Mesenchymal stem cell (in vitro differentiated cells and primary cell): ENCODE measurements at regions not wholly inside any gene's neighbourhood (a gene's known extent, or its start where the extent isn't known, plus 50 kb on each side); places are given as distances from the start of the nearest gene placed in this dataset.
A peak's percentile ranks its signal among the peaks of the same experiment; 100 is the strongest.

ENCODE experiments used
- DNase-seq: peaks from one replicate; pipeline ENCODE4 v3.0.0-alpha.2; 2013
- H2AFZ ChIP-seq: one replicate; pipeline ENCODE4 v1.6.1; 2013; ENCODE audit warnings: low read depth, mild to moderate bottlenecking, control low read depth, inconsistent platforms, low read length, moderate library complexity
- H2AK5ac ChIP-seq: 2 replicates; pipeline ENCODE4 v1.6.1; 2013; ENCODE audit warnings: low read length, moderate library complexity, mild to moderate bottlenecking, inconsistent platforms; ENCODE audit not compliant: severe bottlenecking
- H2BK120ac ChIP-seq: one replicate; pipeline ENCODE4 v1.6.1; 2013; ENCODE audit warnings: low read depth, mild to moderate bottlenecking, inconsistent platforms, low read length, moderate library complexity
- H2BK12ac ChIP-seq, 2 experiments: one replicate each; pipeline ENCODE4 v1.6.1; 2013; ENCODE audit warnings: inconsistent platforms in 2 of 2, low read length in 2 of 2, mild to moderate bottlenecking in 2 of 2, moderate library complexity in 2 of 2, control low read depth in 1 of 2
- H2BK15ac ChIP-seq: one replicate; pipeline ENCODE4 v1.6.1; 2013; ENCODE audit warnings: mild to moderate bottlenecking, low read depth, inconsistent platforms; ENCODE audit not compliant: poor library complexity, severe bottlenecking
- H2BK5ac ChIP-seq: 2 replicates; pipeline ENCODE4 v1.6.1; 2013; ENCODE audit warnings: low read depth, mild to moderate bottlenecking, low read length, control low read depth, inconsistent platforms; ENCODE audit not compliant: poor library complexity, severe bottlenecking
- H3K14ac ChIP-seq, 2 experiments: one replicate each; pipeline ENCODE4 v1.6.1; 2013; ENCODE audit warnings: inconsistent platforms in 2 of 2, low read length in 2 of 2, control low read depth in 1 of 2, mild to moderate bottlenecking in 1 of 2, moderate library complexity in 1 of 2
- H3K18ac ChIP-seq, 2 experiments: one replicate each; pipeline ENCODE4 v1.6.1; 2013; ENCODE audit warnings: inconsistent platforms in 2 of 2, low read length in 2 of 2, control low read depth in 1 of 2, low read depth in 1 of 2, mild to moderate bottlenecking in 1 of 2
- H3K23ac ChIP-seq, 2 experiments: one replicate each; pipeline ENCODE4 v1.6.1; 2013; ENCODE audit warnings: inconsistent platforms in 2 of 2, low read length in 2 of 2, mild to moderate bottlenecking in 2 of 2, moderate library complexity in 2 of 2, control low read depth in 1 of 2
- H3K27ac ChIP-seq: 2 replicates; pipeline ENCODE4 v1.5.1; 2013; ENCODE audit warnings: mild to moderate bottlenecking, moderate library complexity, low read length, control low read depth, inconsistent platforms; ENCODE audit not compliant: poor library complexity, severe bottlenecking
- H3K27me3 ChIP-seq, 2 experiments: 2 replicates each; pipeline versions ENCODE4 v1.6.1 to v1.7.0; 2013; ENCODE audit warnings: low read length in 2 of 2, mild to moderate bottlenecking in 2 of 2, moderate library complexity in 2 of 2, control low read depth in 1 of 2, inconsistent platforms in 1 of 2; ENCODE audit not compliant: control insufficient read depth in 1 of 2, insufficient read depth in 1 of 2
- H3K36me3 ChIP-seq, 2 experiments: 2 replicates each; pipeline versions ENCODE4 v1.6.1 to v1.7.0; 2013; ENCODE audit warnings: low read length in 2 of 2, control low read depth in 1 of 2, inconsistent platforms in 1 of 2, low read depth in 1 of 2, mild to moderate bottlenecking in 1 of 2; ENCODE audit not compliant: insufficient read depth in 2 of 2, control insufficient read depth in 1 of 2
- H3K4ac ChIP-seq, 2 experiments: one replicate each; pipeline ENCODE4 v1.6.1; 2013; ENCODE audit warnings: inconsistent platforms in 2 of 2, low read length in 2 of 2, mild to moderate bottlenecking in 2 of 2, moderate library complexity in 2 of 2, control low read depth in 1 of 2, low read depth in 1 of 2
- H3K4me1 ChIP-seq: 2 replicates; pipeline ENCODE4 v1.6.1; 2013; ENCODE audit warnings: low read depth, low read length, control low read depth; ENCODE audit not compliant: control insufficient read depth, insufficient read depth
- H3K4me2 ChIP-seq: 2 replicates; pipeline ENCODE4 v1.6.1; 2013; ENCODE audit warnings: low read length, mild to moderate bottlenecking, inconsistent platforms; ENCODE audit not compliant: poor library complexity, severe bottlenecking
- H3K4me3 ChIP-seq, 2 experiments: 2 replicates each; pipeline versions ENCODE4 v1.5.1 to v1.7.0; 2013; ENCODE audit warnings: low read length in 2 of 2, mild to moderate bottlenecking in 2 of 2, control low read depth in 1 of 2, low read depth in 1 of 2; ENCODE audit not compliant: insufficient read depth in 1 of 2
- H3K79me1 ChIP-seq: replicated peaks from 2 replicates; pipeline ENCODE4 v1.6.1; 2013; ENCODE audit warnings: mild to moderate bottlenecking, control low read depth, low read length, inconsistent platforms; ENCODE audit not compliant: poor library complexity, severe bottlenecking
- H3K9ac ChIP-seq: 2 replicates; pipeline ENCODE4 v1.7.0; 2013; ENCODE audit warnings: mild to moderate bottlenecking, low read length, moderate library complexity
- H3K9me3 ChIP-seq: 2 replicates; pipeline ENCODE4 v1.7.0; 2013; ENCODE audit warnings: mild to moderate bottlenecking, low read length; ENCODE audit not compliant: control insufficient read depth
- H4K8ac ChIP-seq: one replicate; pipeline ENCODE4 v1.6.1; 2013; ENCODE audit warnings: inconsistent platforms, mild to moderate bottlenecking, low read length, moderate library complexity
- H4K91ac ChIP-seq: one replicate; pipeline ENCODE4 v1.6.1; 2013; ENCODE audit warnings: mild to moderate bottlenecking, low read length, inconsistent platforms
- WGBS: methylation state at CpG from one replicate; pipeline ENCODE4 v1.1.7; 2013; ENCODE audit warnings: mixed read lengths; 5-methylcytosine and 5-hydroxymethylcytosine counted together

DNA sequence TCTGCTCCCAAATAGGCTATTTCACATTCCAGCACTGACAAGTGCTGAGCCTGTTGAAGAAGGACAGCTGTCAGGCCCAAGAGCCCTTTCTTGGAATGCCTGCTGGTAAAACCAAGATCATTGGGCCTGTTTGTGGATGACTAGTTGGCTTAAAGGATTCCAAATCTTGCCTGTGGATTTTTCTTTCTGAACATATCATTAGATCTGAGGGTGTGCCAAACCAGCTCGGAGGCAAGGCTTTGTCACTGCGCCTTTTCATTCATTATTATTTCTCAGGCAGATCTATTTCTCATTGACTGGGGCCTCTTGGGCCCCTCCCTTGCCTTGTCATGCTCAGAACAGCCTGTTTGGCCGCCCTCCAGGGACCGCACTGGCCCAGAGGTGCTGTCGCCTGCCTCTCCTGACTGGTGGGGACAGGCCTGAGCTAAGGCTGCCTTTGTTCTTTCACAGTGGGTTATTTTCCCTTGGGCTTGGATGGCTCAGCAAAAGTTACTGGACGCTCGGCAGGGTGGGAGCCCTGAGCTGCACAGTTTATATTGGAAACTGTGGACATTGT, 222.7 kb upstream of the SESN3 start:
- H2BK12ac ChIP-seq = no peak overlapping the region
- H2BK120ac ChIP-seq = no peak overlapping the region
- no peak overlapping the region for H3K27ac ChIP-seq
- H2AFZ ChIP-seq = no peak overlapping the region
- H3K36me3 ChIP-seq = no peaks in the 10 kb centered on the region
- H3K4me3 ChIP-seq = no peak overlapping the region
- no peak overlapping the region for H3K4me2 ChIP-seq
- no peaks in the 10 kb centered on the region for H3K79me1 ChIP-seq
- no peak overlapping the region for H2BK5ac ChIP-seq
- no peak overlapping the region for H2AK5ac ChIP-seq
- no peaks in the 10 kb centered on the region for H3K27me3 ChIP-seq
- H3K4ac ChIP-seq = no peak overlapping the region
- H3K18ac ChIP-seq = no peak overlapping the region
- H3K4me1 ChIP-seq = no peaks in the 10 kb centered on the region
- H4K91ac ChIP-seq = no peak overlapping the region
- H3K9ac ChIP-seq = no peak overlapping the region
- H3K23ac ChIP-seq = no peak overlapping the region
- no peak overlapping the region for H3K14ac ChIP-seq
- peak overlapping the region; percentile 35 for H2BK15ac ChIP-seq
- H3K9me3 ChIP-seq = no peaks in the 10 kb centered on the region
- 97% methylated on average over 7 of the region's 7 CpGs for WGBS
- no peak overlapping the region for H4K8ac ChIP-seq
- no peak for DNase-seq

DNA sequence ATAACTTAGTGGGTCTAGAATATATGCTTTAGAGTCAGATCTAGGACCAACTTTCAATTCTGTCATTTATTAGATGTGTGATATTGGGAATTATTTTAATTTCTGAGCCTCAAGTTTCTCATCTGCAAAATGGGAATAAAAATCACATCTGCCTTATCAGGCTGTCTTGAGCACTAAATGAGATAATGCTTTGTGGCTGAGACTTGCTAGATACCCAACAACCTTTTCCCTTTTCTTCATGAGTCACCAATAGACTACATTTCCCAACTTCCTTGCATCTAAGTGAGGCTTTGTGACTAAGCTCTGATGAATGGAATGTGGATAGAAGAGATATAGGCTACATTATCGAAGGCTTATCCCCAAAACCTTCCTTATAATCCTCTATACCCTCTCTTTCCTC, 220.7 kb upstream of the SESN3 start:
- Histone ChIP-seq H3K9me3 (no peaks in the 10 kb centered on the region), H2BK15ac (no peak overlapping the region), H3K18ac (no peak overlapping the region), H2AFZ (no peak overlapping the region), H3K27me3 (peaks cover 0 to 6% of the 10 kb centered on the region in 2 experiments), H3K4me2 (no peak overlapping the region), H2BK12ac (no peak overlapping the region), H2BK5ac (no peak overlapping the region), H3K36me3 (no peaks in the 10 kb centered on the region), H4K91ac (no peak overlapping the region), H3K23ac (no peak overlapping the region), H3K4me3 (no peak overlapping the region), H3K27ac (no peak overlapping the region), H3K4ac (no peak overlapping the region), H4K8ac (no peak overlapping the region), H2AK5ac (no peak overlapping the region), H3K9ac (no peak overlapping the region), H3K79me1 (no peaks in the 10 kb centered on the region), H3K4me1 (no peaks in the 10 kb centered on the region), H2BK120ac (no peak overlapping the region), H3K14ac (no peak overlapping the region)
- peak; percentile 76 for DNase-seq
- no CpG with 5 or more reads among the region's 1 CpG for WGBS

DNA sequence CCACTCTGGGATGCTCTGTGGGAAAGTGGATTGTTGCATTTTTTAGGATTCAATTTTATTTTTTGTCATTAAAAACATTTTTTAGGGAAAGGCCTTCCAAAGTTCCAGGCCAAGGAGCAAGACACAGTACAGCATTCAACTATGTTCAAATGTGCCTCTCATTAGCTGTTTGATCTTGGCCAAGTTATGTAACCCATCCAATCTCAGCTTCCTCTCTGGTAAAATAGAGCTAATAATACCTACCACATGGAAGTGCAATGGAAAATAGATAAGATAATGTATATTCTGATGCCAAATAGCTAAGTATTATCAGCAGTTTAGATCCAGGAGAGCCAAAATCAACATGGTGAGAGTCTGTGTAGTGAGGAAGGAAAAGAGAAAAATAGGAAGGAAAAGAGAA, 220.3 kb upstream of the SESN3 start:
- H2BK5ac ChIP-seq = no peak overlapping the region
- no peak overlapping the region for H3K4me2 ChIP-seq
- H3K4me1 ChIP-seq = no peaks in the 10 kb centered on the region
- H3K27me3 ChIP-seq = peaks cover 0 to 10% of the 10 kb centered on the region in 2 experiments
- no peak overlapping the region for H2AFZ ChIP-seq
- no peak overlapping the region for H3K14ac ChIP-seq
- no peak overlapping the region for H3K18ac ChIP-seq
- no peak for DNase-seq
- no peak overlapping the region for H2BK12ac ChIP-seq
- no peak overlapping the region for H2BK120ac ChIP-seq
- no peaks in the 10 kb centered on the region for H3K36me3 ChIP-seq
- H3K9me3 ChIP-seq = no peaks in the 10 kb centered on the region
- H3K23ac ChIP-seq = no peak overlapping the region
- H4K91ac ChIP-seq = no peak overlapping the region
- H4K8ac ChIP-seq = no peak overlapping the region
- no peak overlapping the region for H2AK5ac ChIP-seq
- H3K27ac ChIP-seq = no peak overlapping the region
- no peak overlapping the region for H3K4ac ChIP-seq
- H3K9ac ChIP-seq = peak overlapping the region; percentile 44
- no peak overlapping the region for H3K4me3 ChIP-seq
- H3K79me1 ChIP-seq = no peaks in the 10 kb centered on the region
- H2BK15ac ChIP-seq = no peak overlapping the region

DNA sequence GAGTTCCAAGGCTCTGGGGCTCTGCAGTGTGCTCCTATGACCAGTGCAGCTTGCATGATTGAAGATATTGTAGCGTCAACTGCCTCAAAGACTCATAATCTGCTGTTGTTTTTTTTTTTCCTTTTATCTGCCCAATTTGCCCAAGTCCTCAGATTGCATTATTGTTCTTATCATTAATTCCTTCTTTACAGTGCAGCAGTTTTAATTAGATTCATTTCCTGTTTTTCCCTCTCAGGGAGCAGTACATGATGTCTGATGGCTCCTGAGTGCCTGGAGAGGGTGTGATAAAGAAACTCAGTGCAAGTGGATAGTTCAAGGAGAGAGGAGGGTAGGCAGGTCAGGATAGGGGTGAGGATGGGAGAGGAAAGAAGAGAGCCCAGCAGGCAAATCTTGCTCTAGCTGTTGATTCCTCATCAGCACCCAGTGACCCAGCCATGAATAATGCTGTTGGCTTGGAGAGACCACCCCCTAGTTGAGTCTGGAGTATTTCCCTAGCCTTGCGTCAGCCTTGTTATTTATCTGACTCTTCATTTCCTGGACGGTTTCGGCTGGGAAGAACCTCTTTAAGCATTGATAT, 219.6 kb upstream of the SESN3 start:
- no peak overlapping the region for H3K23ac ChIP-seq
- no peak overlapping the region for H4K91ac ChIP-seq
- no peak overlapping the region for H3K4ac ChIP-seq
- no peak overlapping the region for H3K27ac ChIP-seq
- peaks cover 2% of the 10 kb centered on the region for H3K4me1 ChIP-seq
- DNase-seq = peak; percentile 11
- H3K4me3 ChIP-seq = no peak overlapping the region
- no peak overlapping the region for H3K14ac ChIP-seq
- H3K27me3 ChIP-seq = peaks cover 0 to 16% of the 10 kb centered on the region in 2 experiments
- H3K18ac ChIP-seq = no peak overlapping the region
- no peak overlapping the region for H3K4me2 ChIP-seq
- no peak overlapping the region for H2BK12ac ChIP-seq
- no peak overlapping the region for H2AFZ ChIP-seq
- H2AK5ac ChIP-seq = no peak overlapping the region
- H3K36me3 ChIP-seq = no peaks in the 10 kb centered on the region
- no peak overlapping the region for H4K8ac ChIP-seq
- no peaks in the 10 kb centered on the region for H3K79me1 ChIP-seq
- no peaks in the 10 kb centered on the region for H3K9me3 ChIP-seq
- peak overlapping the region; percentile 44 for H3K9ac ChIP-seq
- H2BK15ac ChIP-seq = no peak overlapping the region
- H2BK120ac ChIP-seq = no peak overlapping the region
- no peak overlapping the region for H2BK5ac ChIP-seq
- WGBS = 92% methylated on average over 2 of the region's 4 CpGs
